ENCODE measurements at regions not wholly inside any gene's neighbourhood (a gene's known extent, or its start where the extent isn't known, plus 50 kb on each side); places are given as distances from the start of the nearest gene placed in this dataset.

DNA sequence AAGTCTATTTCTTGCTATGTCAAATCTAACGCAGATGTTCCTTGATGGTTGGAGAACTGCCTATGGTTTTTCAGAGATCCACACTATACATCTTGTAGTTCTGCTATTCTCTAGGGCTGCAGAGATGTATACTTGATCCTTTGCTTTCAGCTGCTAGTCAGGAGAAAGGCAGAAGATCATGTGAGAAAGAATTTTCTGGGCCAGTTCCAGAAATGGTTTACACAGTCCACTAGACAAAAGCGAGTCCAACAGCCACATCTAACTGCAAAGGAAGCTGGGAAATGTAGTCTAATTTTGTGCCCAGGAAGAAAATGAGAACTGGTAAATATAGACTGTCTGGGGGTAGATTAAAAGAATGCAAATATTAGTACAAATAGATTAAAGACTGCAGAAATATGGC is 394.3 kb upstream of the SLIT2 start:
- TF ChIP-seq TCF7L2 (IDR thresholded peaks at IDR 0.05; ENCODE audit: low read depth, low read length) (no peak), POLR2AphosphoS5 (IDR thresholded peaks at IDR 0.05; ENCODE audit: low read depth, low read length) (no peak), SIN3A (IDR thresholded peaks at IDR 0.05; ENCODE audit: borderline replicate concordance, insufficient read depth, low read depth, low read length) (no peak)
- TF ChIP-seq, protein P1, sequence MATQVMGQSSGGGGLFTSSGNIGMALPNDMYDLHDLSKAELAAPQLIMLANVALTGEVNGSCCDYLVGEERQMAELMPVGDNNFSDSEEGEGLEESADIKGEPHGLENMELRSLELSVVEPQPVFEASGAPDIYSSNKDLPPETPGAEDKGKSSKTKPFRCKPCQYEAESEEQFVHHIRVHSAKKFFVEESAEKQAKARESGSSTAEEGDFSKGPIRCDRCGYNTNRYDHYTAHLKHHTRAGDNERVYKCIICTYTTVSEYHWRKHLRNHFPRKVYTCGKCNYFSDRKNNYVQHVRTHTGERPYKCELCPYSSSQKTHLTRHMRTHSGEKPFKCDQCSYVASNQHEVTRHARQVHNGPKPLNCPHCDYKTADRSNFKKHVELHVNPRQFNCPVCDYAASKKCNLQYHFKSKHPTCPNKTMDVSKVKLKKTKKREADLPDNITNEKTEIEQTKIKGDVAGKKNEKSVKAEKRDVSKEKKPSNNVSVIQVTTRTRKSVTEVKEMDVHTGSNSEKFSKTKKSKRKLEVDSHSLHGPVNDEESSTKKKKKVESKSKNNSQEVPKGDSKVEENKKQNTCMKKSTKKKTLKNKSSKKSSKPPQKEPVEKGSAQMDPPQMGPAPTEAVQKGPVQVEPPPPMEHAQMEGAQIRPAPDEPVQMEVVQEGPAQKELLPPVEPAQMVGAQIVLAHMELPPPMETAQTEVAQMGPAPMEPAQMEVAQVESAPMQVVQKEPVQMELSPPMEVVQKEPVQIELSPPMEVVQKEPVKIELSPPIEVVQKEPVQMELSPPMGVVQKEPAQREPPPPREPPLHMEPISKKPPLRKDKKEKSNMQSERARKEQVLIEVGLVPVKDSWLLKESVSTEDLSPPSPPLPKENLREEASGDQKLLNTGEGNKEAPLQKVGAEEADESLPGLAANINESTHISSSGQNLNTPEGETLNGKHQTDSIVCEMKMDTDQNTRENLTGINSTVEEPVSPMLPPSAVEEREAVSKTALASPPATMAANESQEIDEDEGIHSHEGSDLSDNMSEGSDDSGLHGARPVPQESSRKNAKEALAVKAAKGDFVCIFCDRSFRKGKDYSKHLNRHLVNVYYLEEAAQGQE (IDR thresholded peaks at IDR 0.05; ENCODE audit: insufficient read depth in 1 of 2, low read depth in 2 of 2, low read length in 1 of 2): no peak
- TF ChIP-seq, protein P2, sequence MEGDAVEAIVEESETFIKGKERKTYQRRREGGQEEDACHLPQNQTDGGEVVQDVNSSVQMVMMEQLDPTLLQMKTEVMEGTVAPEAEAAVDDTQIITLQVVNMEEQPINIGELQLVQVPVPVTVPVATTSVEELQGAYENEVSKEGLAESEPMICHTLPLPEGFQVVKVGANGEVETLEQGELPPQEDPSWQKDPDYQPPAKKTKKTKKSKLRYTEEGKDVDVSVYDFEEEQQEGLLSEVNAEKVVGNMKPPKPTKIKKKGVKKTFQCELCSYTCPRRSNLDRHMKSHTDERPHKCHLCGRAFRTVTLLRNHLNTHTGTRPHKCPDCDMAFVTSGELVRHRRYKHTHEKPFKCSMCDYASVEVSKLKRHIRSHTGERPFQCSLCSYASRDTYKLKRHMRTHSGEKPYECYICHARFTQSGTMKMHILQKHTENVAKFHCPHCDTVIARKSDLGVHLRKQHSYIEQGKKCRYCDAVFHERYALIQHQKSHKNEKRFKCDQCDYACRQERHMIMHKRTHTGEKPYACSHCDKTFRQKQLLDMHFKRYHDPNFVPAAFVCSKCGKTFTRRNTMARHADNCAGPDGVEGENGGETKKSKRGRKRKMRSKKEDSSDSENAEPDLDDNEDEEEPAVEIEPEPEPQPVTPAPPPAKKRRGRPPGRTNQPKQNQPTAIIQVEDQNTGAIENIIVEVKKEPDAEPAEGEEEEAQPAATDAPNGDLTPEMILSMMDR (IDR thresholded peaks at IDR 0.05): no peak
- no peaks in the 10 kb centered on the region for H3K36me3 ChIP-seq (ENCODE audit: control insufficient read depth, insufficient read depth, low read length)
- no peak overlapping the region for H3K4me3 ChIP-seq (ENCODE audit: low read depth in 2 of 2, low read length in 2 of 2)
- no peak for DNase-seq (ENCODE audit: low read depth, low spot score)
- intact Hi-C loops (cut with micrococcal nuclease; ENCODE audit: unreplicated experiment): no loop called here
- in situ Hi-C loops (cut with HindIII; ENCODE audit: low pct_unique_long_range_greater_than_20kb, low sequenced_read_pairs): no loop called here
- no peaks in the 10 kb centered on the region for H3K4me1 ChIP-seq (ENCODE audit: control insufficient read depth, insufficient read depth, low read length)
- CTCF ChIA-PET: no interaction called here
- POLR2A ChIA-PET: no interaction called here
- no peaks in the 10 kb centered on the region for H3K9me3 ChIP-seq (ENCODE audit: control insufficient read depth, insufficient read depth, low read depth, low read length)
- ATAC-seq: no peak
- H3K27me3 ChIP-seq (ENCODE audit: control insufficient read depth, insufficient read depth, low read length): no peaks in the 10 kb centered on the region
- no peak overlapping the region for H3K27ac ChIP-seq (ENCODE audit: low read length)
- no TSS peak for BruUV-seq (replicated peaks)

DNA sequence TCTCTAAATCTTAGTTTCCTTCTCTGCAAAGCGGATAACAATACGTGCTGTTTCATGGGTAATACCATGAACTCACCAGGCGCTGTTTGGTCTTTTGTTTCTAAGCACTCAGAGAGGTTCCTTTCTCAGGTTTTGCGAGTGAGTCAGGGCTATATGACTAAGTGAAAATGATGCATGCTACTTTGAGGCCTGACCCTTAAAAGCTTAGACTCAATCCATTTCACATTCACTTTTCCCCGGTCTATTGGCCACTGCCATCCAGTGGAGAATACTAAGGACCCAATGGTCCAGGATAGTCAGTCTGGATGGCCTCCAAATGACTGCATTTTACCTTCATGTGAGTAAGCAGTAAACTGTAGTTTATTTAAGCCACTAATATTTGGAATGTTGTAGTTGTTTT is 400.8 kb upstream of the SLIT2 start:
- no peak overlapping the region for H3K27ac ChIP-seq (ENCODE audit: low read length)
- no peaks in the 10 kb centered on the region for H3K4me1 ChIP-seq (ENCODE audit: control insufficient read depth, insufficient read depth, low read length)
- peak; percentile 32 for DNase-seq (ENCODE audit: low read depth, low spot score)
- no peak overlapping the region for H3K4me3 ChIP-seq (ENCODE audit: low read depth in 2 of 2, low read length in 2 of 2)
- H3K27me3 ChIP-seq (ENCODE audit: control insufficient read depth, insufficient read depth, low read length): no peaks in the 10 kb centered on the region
- TF ChIP-seq TCF7L2 (IDR thresholded peaks at IDR 0.05; ENCODE audit: low read depth, low read length) (no peak), POLR2AphosphoS5 (IDR thresholded peaks at IDR 0.05; ENCODE audit: low read depth, low read length) (no peak), SIN3A (IDR thresholded peaks at IDR 0.05; ENCODE audit: borderline replicate concordance, insufficient read depth, low read depth, low read length) (no peak)
- TF ChIP-seq, protein P2 (IDR thresholded peaks at IDR 0.05): no peak
- TF ChIP-seq, protein P1 (IDR thresholded peaks at IDR 0.05; ENCODE audit: insufficient read depth in 1 of 2, low read depth in 2 of 2, low read length in 1 of 2): no peak
- no peak for ATAC-seq
- ChIA-PET CTCF (no interaction called here), POLR2A (no interaction called here)
- H3K9me3 ChIP-seq (ENCODE audit: control insufficient read depth, insufficient read depth, low read depth, low read length): no peaks in the 10 kb centered on the region
- in situ Hi-C loops (cut with HindIII; ENCODE audit: low pct_unique_long_range_greater_than_20kb, low sequenced_read_pairs): no loop called here
- intact Hi-C loops (cut with micrococcal nuclease; ENCODE audit: unreplicated experiment): no loop called here
- H3K36me3 ChIP-seq (ENCODE audit: control insufficient read depth, insufficient read depth, low read length): no peaks in the 10 kb centered on the region
- no TSS peak for BruUV-seq (replicated peaks)

Measured in Panc1 (cell line).